ENCODE measurements at regions not wholly inside any gene's neighbourhood (a gene's known extent, or its start where the extent isn't known, plus 50 kb on each side); places are given as distances from the start of the nearest gene placed in this dataset.

DNA sequence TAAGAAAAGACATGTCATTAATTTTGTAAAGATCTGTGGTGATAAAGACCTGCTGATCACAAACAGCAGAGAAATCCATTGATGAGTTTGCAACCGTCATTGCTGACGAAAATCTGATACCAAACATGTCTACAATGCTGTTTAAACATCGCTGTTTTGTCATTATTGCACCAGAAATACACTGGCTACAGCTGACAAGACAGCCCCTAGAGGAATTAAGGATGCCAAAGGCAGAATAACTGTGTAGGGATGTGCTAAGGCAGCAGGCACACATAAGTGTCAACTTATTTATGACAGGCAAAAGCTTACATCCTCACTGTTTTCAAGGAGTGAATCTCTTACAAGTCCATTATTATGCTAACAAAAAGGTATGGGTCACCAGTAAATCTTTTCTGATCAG is 439.3 kb downstream of the TLE1 start:
- no peak overlapping the region for H3K9ac ChIP-seq
- no peak overlapping the region for H3K27ac ChIP-seq
- H3K27me3 ChIP-seq, result no peaks in the 10 kb centered on the region
- peaks cover 11% of the 10 kb centered on the region for H3K9me3 ChIP-seq
- no peaks in the 10 kb centered on the region for H4K20me1 ChIP-seq
- no peak overlapping the region for H3K4me3 ChIP-seq
- peaks cover 7% of the 10 kb centered on the region for H3K4me1 ChIP-seq
- no peaks in the 10 kb centered on the region for H3K36me3 ChIP-seq
- H3K4me2 ChIP-seq, result no peak overlapping the region
- TF ChIP-seq Cebpa-rat (IDR thresholded peaks at IDR 0.05), result no peak

DNA sequence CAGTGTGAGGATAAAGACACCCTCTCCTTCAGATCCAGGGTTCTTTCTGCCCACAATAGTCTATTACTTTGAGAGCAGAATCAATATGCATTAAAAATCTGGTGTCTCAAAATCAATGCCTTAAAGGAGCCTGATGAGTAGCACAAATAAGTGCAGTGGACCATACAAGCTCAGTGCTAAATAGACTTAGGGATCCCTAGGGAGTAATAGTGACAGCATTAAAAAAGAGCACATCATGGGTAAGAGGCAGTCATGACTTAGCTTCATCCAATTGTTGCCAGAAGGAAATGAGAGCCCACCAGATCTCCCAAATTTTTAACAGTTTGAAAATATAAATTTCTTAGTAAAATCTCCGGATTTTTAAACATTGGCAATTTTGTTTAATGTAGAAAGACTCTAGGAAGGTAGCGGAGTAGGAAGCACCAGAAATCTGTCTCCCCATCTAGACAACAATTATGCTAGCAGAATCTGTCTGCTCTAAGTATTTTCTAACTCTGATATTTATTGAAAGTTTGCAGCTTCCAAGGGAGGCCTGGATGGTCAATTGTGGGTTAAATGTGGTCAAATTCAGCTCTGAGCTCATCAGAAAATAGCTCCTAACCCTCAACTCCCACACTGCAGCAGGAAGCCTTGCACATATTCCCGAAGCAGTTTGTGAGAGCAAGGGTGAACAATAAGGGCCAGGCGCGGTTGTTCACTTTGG is 443.9 kb downstream of the TLE1 start:
- no peak overlapping the region for H3K27ac ChIP-seq
- no peak overlapping the region for H3K4me3 ChIP-seq
- peaks cover 9% of the 10 kb centered on the region for H3K4me1 ChIP-seq
- no peaks in the 10 kb centered on the region for H3K27me3 ChIP-seq
- no peak overlapping the region for H3K9ac ChIP-seq
- no peak for TF ChIP-seq Cebpa-rat (IDR thresholded peaks at IDR 0.05)
- H3K4me2 ChIP-seq, result peak overlapping the region; percentile 27
- H4K20me1 ChIP-seq, result no peaks in the 10 kb centered on the region
- no peaks in the 10 kb centered on the region for H3K36me3 ChIP-seq
- peaks cover 11% of the 10 kb centered on the region for H3K9me3 ChIP-seq

DNA sequence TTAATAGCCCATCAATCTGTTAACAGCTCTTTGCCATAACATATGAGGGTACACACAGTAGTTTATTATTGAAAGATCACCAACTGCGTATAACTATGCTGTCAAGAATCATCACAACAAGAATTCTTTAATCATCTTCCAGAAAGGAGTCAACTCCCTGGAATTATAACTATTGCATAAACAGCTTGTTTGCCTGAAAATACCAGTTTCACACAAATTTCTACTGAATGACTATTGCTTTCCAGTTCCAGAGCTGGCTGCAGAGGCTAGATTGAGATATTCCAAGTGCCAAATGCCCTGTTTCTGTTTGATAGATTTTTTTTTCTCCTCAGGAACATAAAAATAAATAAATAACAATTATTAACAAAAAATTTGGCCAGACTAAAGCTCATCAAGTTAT is 444.7 kb downstream of the TLE1 start:
- Histone ChIP-seq H3K36me3 (no peaks in the 10 kb centered on the region), H3K9me3 (peaks cover 6% of the 10 kb centered on the region), H3K4me2 (no peak overlapping the region), H3K27ac (no peak overlapping the region), H3K4me3 (no peak overlapping the region), H3K4me1 (peaks cover 10% of the 10 kb centered on the region), H4K20me1 (no peaks in the 10 kb centered on the region), H3K9ac (no peak overlapping the region), H3K27me3 (no peaks in the 10 kb centered on the region)
- TF ChIP-seq Cebpa-rat (IDR thresholded peaks at IDR 0.05), result no peak

DNA sequence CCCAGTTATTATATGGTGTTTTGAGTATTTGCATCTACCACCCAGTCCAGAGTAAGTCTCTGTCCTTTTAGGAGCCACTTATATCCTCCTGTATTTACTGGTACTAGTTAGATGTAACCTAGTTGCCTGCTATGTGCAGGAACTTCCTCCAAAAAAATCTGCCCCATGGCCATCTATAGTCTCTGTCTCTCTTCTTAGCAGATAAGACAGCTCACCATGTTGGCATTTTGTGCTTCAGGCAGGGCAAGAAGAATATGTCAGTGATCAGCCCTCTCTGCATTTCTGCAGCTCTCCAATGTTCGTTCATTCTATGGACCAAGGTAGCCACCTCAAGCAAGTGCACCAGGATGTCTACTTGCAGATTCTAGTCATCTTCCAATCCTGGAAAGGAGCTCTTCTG is 446.5 kb downstream of the TLE1 start:
- H3K4me2 ChIP-seq, result no peak overlapping the region

DNA sequence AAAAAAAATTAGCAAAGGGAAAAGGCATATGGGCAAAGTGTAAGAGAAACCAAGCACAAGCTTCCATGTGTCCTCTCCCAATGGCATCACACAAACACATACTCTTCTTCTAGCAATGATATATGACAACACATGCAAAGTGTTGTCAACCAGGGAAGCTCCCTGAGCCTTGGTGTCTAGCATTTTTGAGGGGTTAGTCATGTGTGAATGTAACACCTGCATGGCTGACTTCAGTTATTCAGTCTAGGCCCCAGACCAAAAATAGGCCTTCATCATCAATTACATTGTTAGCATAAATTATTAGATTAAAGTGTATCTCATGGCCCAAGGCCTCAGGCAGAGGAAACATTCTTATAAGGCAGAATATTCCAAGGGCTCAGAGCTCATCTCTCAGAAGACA is 450.0 kb downstream of the TLE1 start:
- Histone ChIP-seq H3K4me2 (peak overlapping the region; percentile 39), H3K27ac (no peak overlapping the region), H3K9ac (no peak overlapping the region), H3K4me1 (peaks cover 7% of the 10 kb centered on the region), H3K9me3 (0 out of 2 replicates have a peak, but pooled peaks cover 4% of the 10 kb centered on the region), H3K27me3 (no peaks in the 10 kb centered on the region), H3K36me3 (no peaks in the 10 kb centered on the region), H3K4me3 (no peak overlapping the region), H4K20me1 (no peaks in the 10 kb centered on the region)
- TF ChIP-seq Cebpa-rat (IDR thresholded peaks at IDR 0.05), result no peak

More for the DNA sequence above, 446.5 kb downstream of the TLE1 start:
- H4K20me1 ChIP-seq, result no peaks in the 10 kb centered on the region
- H3K9me3 ChIP-seq, result 0 out of 2 replicates have a peak, but pooled peaks cover 4% of the 10 kb centered on the region
- TF ChIP-seq Cebpa-rat (IDR thresholded peaks at IDR 0.05), result no peak
- H3K27me3 ChIP-seq, result no peaks in the 10 kb centered on the region
- no peak overlapping the region for H3K4me3 ChIP-seq
- no peak overlapping the region for H3K9ac ChIP-seq
- no peaks in the 10 kb centered on the region for H3K36me3 ChIP-seq
- peaks cover 15% of the 10 kb centered on the region for H3K4me1 ChIP-seq
- no peak overlapping the region for H3K27ac ChIP-seq

DNA sequence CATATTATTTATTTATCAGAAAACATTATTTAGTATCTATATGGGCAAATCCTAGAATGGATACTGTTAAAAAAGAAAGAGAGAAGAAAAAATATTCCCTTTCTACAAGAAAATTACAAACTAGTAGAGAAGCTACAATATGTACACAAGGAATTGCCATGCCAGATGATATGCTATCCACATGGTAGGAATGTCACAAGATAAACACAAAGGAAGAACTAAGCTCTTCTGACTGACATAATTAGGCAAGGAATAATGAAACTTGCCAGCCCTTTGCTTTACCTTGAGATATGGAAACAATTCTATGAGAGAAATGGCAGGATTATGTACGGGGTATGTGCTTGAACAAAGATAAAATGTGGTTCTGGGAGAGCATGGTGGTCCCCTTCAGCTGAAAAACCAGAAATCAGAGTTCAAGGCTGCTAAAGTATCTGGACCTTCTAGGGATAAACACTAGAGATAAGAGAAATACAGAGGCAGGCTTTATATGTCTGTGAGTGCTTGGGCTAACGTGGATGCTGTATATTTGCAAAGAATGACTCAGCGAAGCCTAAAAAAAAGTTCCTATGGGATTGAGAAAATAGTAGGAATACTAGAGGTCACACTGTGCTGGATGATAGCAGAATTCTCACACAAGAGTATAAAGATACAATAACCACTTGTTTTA is 451.6 kb downstream of the TLE1 start:
- no peak overlapping the region for H3K27ac ChIP-seq
- peaks cover 7% of the 10 kb centered on the region for H3K4me1 ChIP-seq
- H3K27me3 ChIP-seq, result no peaks in the 10 kb centered on the region
- H3K4me3 ChIP-seq, result no peak overlapping the region
- H3K9me3 ChIP-seq, result 0 out of 2 replicates have a peak, but pooled peaks cover 4% of the 10 kb centered on the region
- no peak for TF ChIP-seq Cebpa-rat (IDR thresholded peaks at IDR 0.05)
- H4K20me1 ChIP-seq, result no peaks in the 10 kb centered on the region
- H3K9ac ChIP-seq, result no peak overlapping the region
- no peaks in the 10 kb centered on the region for H3K36me3 ChIP-seq
- H3K4me2 ChIP-seq, result no peak overlapping the region

DNA sequence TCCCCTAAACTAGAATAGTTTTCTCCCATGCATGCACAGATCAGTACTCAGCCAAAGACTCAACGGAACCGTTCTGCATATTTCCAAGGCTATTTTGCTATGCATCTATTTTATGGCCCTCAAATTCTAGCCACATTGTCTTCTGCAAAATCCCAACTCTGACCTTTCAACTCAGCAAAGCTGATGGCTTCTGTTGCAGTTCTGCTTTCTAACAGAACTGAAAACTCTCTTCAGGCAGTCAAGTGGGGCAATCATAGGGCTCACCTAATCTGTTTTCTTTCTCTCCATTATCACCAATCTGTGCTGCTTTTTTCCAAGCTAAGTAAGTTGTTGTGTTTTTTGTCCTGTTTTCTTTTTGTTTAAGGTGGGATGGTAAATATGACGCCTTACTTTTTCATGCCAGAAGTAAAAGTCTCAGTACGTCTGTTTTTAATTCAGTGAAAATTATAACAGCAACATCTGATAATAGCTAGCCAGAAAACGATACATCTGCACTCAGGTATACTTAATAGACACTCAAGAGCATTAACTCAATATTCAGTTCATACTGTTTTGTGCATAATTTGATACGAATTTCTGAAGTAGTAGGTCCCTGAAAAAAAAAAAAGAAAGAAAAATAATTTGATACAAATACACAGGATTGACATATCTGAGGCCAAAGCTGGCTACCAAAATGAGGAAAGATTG is 454.3 kb downstream of the TLE1 start:
- TF ChIP-seq Cebpa-rat (IDR thresholded peaks at IDR 0.05), result no peak
- H3K4me2 ChIP-seq, result no peak overlapping the region
- peaks cover 7% of the 10 kb centered on the region for H3K4me1 ChIP-seq
- H3K27me3 ChIP-seq, result no peaks in the 10 kb centered on the region
- no peak overlapping the region for H3K9ac ChIP-seq
- H3K9me3 ChIP-seq, result 0 out of 2 replicates have a peak, but pooled peaks cover 4% of the 10 kb centered on the region
- H4K20me1 ChIP-seq, result no peaks in the 10 kb centered on the region
- H3K27ac ChIP-seq, result no peak overlapping the region
- H3K4me3 ChIP-seq, result no peak overlapping the region
- H3K36me3 ChIP-seq, result no peaks in the 10 kb centered on the region

DNA sequence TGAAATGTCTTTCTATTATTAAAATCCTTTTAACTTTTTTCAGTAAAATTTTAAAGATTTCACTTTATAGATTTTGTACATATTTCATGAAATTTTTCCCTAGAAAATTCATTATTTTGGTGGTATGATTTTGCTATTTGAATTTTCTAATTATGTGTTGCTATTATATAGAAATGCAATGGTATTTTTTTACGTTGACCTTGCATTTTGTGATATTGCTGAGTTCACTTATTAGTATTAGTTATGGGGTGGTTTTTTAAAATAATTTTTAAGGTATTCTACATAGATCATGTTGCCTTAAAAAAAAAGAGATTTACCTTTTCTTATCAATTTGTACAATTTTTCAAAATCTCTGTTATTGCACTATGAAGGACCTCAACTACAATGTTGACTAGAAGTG is 458.3 kb downstream of the TLE1 start:
- Histone ChIP-seq H3K4me2 (no peak overlapping the region), H3K9me3 (peaks cover 6% of the 10 kb centered on the region; the same call in 1 of the 2 replicates), H3K4me3 (no peak overlapping the region), H3K27ac (no peak overlapping the region), H3K9ac (no peak overlapping the region), H4K20me1 (no peaks in the 10 kb centered on the region), H3K4me1 (peaks cover 3% of the 10 kb centered on the region; the same call in 1 of the 2 replicates), H3K36me3 (no peaks in the 10 kb centered on the region), H3K27me3 (no peaks in the 10 kb centered on the region)
- TF ChIP-seq Cebpa-rat (IDR thresholded peaks at IDR 0.05), result no peak

DNA sequence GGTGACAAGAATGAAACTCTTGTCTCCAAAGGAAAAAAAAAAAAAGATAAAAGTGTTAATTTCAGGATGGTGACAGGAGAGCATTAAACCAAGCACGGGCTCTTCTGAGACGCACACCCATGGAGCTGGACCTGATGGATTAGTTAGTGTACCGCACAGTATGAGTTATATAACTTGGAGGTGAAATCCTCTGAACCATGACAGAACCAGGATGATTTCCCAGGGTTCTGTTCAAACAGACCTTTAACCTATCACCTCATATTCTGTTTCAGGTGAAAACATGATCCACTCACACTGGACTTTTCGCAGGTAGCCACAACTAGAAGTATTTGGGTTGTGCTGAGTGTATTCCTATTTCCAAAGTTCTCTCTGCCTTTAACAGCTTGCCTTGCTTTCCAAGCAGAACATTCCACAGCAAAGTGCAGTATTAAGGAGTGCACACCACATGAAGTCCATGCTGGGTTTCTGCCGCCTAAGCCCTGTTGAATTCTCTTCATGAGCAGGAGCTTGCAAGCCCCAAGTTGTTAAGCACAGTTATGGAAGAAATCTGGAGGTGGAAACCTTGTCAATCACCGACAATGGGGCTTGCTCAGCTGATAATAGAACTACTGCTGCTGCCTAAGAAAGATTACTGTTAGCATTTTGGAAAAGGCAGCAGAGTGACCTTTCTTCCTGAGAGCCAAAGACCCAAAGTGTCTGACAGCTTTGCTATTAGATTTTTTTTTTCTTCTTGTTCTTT is 461.7 kb downstream of the TLE1 start:
- no peak overlapping the region for H3K4me3 ChIP-seq
- no peak overlapping the region for H3K9ac ChIP-seq
- no peaks in the 10 kb centered on the region for H3K27me3 ChIP-seq
- H3K36me3 ChIP-seq, result no peaks in the 10 kb centered on the region
- no peaks in the 10 kb centered on the region for H4K20me1 ChIP-seq
- TF ChIP-seq Cebpa-rat (IDR thresholded peaks at IDR 0.05), result no peak
- no peak overlapping the region for H3K4me2 ChIP-seq
- H3K27ac ChIP-seq, result no peak overlapping the region
- H3K4me1 ChIP-seq, result peaks cover 33% of the 10 kb centered on the region
- peaks cover 6% of the 10 kb centered on the region for H3K9me3 ChIP-seq

Data from BLaER1 (cell line).